ENCODE measurements at regions not wholly inside any gene's neighbourhood (a gene's known extent, or its start where the extent isn't known, plus 50 kb on each side); places are given as distances from the start of the nearest gene placed in this dataset.
A peak's percentile ranks its signal among the peaks of the same experiment; 100 is the strongest.

GRCh38 chr10:80697926-80698325 is 160.2 kb downstream of the SH2D4B start:
- no peak for TF ChIP-seq POLR2A (IDR thresholded peaks at IDR 0.05; ENCODE audit: extremely low read depth, insufficient read length)
- no peak for TF ChIP-seq MAX (IDR thresholded peaks at IDR 0.05; ENCODE audit: low read depth, low read length)
- TF ChIP-seq MYC (IDR thresholded peaks at IDR 0.05; ENCODE audit: low read depth, low read length) = no peak
- TF ChIP-seq CTCF (IDR thresholded peaks at IDR 0.05; ENCODE audit: low read depth, low read length) = no peak
- no peak overlapping the region for H3K4me3 ChIP-seq (ENCODE audit: low read depth, low read length)
- no peak for DNase-seq (ENCODE audit: low read depth)

- H3K4me3 ChIP-seq (ENCODE audit: low read depth, low read length) = no peak overlapping the region
Observed at GRCh38 chr10:80699602-80700039, 161.9 kb downstream of the SH2D4B start.

GRCh38 chr10:80700252-80700651 is 162.6 kb downstream of the SH2D4B start:
- TF ChIP-seq CTCF (IDR thresholded peaks at IDR 0.05; ENCODE audit: low read depth, low read length) (no peak), POLR2A (IDR thresholded peaks at IDR 0.05; ENCODE audit: extremely low read depth, insufficient read length) (no peak), MAX (IDR thresholded peaks at IDR 0.05; ENCODE audit: low read depth, low read length) (no peak), MYC (IDR thresholded peaks at IDR 0.05; ENCODE audit: low read depth, low read length) (no peak)
- no peak for DNase-seq (ENCODE audit: low read depth)

More at GRCh38 chr10:80699602-80700039, 161.9 kb downstream of the SH2D4B start:
- TF ChIP-seq MAX (IDR thresholded peaks at IDR 0.05; ENCODE audit: low read depth, low read length) (peak; percentile 48; the same call in 1 of the 2 replicates), MYC (IDR thresholded peaks at IDR 0.05; ENCODE audit: low read depth, low read length) (no peak), CTCF (IDR thresholded peaks at IDR 0.05; ENCODE audit: low read depth, low read length) (peak; percentile 93)
- DNase-seq (ENCODE audit: low read depth) = peak; percentile 78

GRCh38 chr10:80700760-80701444 is 163.2 kb downstream of the SH2D4B start:
- TF ChIP-seq MYC (IDR thresholded peaks at IDR 0.05; ENCODE audit: low read depth, low read length) = no peak
- no peak for TF ChIP-seq MAX (IDR thresholded peaks at IDR 0.05; ENCODE audit: low read depth, low read length)
- no peak for TF ChIP-seq CTCF (IDR thresholded peaks at IDR 0.05; ENCODE audit: low read depth, low read length)
- no peak for TF ChIP-seq POLR2A (IDR thresholded peaks at IDR 0.05; ENCODE audit: extremely low read depth, insufficient read length)
- DNase-seq (ENCODE audit: low read depth) = no peak
- no peak overlapping the region for H3K4me3 ChIP-seq (ENCODE audit: low read depth, low read length)

More at GRCh38 chr10:80700252-80700651, 162.6 kb downstream of the SH2D4B start:
- H3K4me3 ChIP-seq (ENCODE audit: low read depth, low read length) = no peak overlapping the region

GRCh38 chr10:80701706-80702105 is 164.0 kb downstream of the SH2D4B start:
- H3K4me3 ChIP-seq (ENCODE audit: low read depth, low read length) = no peak overlapping the region
- no peak for DNase-seq (ENCODE audit: low read depth)
- TF ChIP-seq CTCF (IDR thresholded peaks at IDR 0.05; ENCODE audit: low read depth, low read length) (no peak), POLR2A (IDR thresholded peaks at IDR 0.05; ENCODE audit: extremely low read depth, insufficient read length) (no peak), MYC (IDR thresholded peaks at IDR 0.05; ENCODE audit: low read depth, low read length) (no peak), MAX (IDR thresholded peaks at IDR 0.05; ENCODE audit: low read depth, low read length) (no peak)
